Epidermal melanocyte (primary cell): ENCODE measurements at regions not wholly inside any gene's neighbourhood (a gene's known extent, or its start where the extent isn't known, plus 50 kb on each side); places are given as distances from the start of the nearest gene placed in this dataset.

Experiments used
- DNase-seq: peaks from one replicate; pipeline ENCODE4 v3.0.0; 2011; ENCODE audit warnings: low spot score; ENCODE audit not compliant: insufficient read length

DNA sequence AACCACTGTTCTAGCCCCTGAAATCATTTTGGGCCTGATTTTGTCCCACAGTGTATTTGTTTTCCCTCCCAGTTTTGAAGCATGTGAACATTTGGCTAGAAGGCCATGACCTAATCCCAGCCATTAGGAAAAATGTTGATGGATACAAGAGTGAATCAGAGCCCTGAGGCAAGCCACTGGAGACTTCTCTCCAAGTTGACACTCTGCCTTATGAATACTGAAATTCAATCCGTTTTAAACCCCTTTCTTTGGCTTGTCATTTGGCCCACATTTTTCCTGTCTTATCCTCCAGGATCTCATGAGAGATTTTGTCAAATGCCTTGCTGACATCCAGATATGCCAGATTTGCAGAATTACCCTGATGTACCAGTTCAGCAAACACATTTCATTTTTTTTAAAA lies 158.8 kb downstream of the FAT3 start:
- no peak for DNase-seq

DNA sequence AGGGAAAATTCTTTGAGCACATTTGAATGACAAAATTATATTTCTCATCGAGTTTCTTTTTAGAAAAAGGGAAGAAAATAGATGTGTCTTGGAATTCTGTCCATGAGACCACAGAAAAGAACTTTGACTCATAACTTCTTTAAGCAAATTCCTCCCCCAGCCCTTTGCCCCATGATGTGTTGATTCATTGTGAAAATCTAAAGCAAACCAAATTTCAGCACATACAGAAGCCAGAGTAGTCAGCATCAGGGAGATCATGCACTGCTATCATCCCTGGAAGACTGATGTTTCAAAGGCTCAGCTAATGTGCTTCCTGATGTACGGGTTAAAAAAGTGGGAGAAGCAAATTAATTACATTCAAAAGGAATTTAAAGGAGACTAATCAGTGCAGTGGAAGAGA lies 159.7 kb downstream of the FAT3 start:
- no peak for DNase-seq

DNA sequence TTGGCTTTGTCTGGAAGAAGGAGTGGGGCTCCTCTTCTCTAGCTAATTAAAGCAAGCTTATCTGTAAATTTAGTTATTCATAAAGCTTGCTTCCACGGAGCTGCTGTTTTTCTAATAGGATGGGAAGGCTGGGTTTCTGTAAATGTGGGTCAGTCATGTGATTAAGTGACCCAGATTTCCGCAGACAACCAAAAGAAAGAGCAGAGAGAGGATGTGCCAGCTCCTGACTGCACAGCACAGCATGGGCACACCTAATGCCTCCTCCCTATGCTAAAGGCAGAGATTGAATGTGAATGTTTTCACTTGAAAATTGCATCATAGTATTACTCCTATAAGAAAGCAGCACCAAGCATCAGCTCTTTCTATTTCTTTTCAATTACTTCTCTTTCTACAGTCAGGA lies 160.2 kb downstream of the FAT3 start:
- DNase-seq: no peak

DNA sequence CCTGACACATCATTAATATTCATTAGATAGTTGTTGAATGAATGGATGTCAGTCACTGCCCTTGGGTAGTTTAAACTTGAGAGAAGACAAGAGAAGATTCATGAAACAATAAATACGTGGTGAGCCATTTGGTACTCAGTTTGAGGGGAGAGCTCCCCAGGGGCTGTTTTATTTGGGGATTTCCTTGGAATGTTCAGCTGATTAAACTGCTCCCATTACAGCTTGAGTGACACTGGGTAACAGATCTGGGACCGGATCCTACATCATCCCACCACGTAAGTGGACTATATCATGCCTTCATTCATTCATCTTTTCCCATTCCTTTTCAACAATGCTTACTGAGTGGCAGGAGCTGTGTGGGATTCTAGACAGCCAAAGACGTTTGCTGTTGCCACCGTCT lies 162.0 kb downstream of the FAT3 start:
- no peak for DNase-seq

DNA sequence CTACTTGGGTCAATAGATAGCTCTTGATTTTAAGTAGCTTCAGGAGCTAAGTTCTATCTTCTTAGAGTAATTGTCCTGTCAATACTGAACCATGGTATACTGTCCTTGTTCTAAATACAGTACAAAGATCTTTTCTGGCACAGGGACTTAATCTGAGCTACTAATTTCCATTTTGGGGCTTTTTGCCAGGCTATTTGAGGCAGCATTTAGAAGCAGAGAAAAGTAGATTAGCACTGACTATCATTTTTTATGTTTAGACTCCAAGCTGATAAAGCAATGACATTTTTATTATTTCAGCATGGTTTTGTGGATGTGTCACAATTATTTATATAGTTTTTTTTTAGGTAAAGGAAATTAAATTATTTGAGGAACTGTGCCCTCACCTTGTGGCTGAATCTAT lies 163.2 kb downstream of the FAT3 start:
- DNase-seq: no peak

DNA sequence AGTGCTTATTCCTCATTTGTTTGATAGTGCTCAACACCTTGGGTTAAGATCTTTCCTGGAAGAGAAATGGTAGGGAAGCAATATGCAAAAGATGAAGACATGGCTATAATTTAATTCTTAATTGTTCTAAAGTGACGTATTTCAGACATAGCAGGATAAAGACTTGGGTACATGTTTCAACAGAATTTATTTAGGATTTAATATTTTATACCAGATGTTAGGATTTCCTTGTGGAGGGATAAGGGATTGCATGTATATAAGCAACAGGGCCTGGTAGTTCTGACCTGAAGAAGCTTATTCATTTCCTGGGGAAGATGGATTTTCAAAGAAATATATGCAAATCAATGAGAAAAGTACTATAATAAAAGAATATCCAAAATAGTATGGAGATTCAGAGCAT lies 163.8 kb downstream of the FAT3 start:
- DNase-seq: no peak

DNA sequence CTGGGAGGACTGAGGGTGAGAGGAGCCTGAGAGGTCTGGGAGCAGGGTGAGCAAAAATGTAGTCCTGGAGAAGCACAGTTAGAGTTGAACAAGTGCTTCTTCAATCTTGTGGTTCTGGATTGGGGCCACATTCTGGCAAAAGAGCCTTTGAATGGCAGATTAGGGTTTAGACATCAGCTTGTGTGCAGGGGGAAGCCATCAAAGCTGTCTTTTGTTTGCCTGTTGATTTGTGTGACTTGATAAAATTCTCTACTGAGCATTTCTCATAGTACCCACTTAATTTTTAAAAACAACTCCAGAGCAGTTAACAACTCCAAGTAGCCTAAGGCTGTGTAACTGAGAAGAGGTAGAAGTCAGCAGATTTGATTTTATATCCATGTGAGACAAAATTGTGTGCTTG lies 166.2 kb downstream of the FAT3 start:
- DNase-seq: no peak

DNA sequence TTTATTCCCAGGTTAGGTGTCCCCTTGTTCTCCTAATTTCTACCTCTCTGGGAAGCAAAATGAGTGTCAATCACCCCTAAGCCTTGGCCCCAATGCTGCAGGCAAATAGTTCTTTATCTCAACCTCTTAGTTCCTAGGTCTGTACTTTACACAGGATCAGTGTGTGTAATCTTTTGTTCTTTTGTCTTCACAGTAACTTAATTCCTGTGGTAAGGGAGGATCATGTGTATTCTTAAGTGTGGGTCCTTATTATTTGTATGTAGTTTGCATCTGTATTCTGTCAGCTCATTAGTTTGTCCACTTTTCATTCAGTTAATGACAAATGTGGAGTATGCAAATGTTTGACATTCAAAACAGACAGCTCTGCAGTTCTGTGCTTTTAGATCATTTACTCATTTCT lies 166.7 kb downstream of the FAT3 start:
- no peak for DNase-seq

DNA sequence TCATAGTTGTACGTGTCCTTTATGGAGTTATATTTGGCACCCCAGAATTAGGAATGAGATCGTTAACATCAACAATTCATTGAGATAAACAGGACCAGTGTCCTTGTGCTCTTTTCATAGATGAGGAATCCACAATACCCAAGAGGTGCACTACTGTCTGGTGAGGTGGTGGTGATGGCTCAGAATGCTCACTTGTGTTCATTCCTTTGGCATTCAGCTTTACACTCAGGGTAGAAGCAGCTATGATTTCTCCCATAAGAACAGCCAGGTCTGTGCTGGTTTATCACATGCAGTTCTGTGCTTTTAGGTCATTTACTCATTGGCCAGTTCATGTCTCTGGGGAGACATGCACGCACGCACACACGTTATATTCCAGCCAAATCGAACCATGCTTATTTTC lies 167.2 kb downstream of the FAT3 start:
- DNase-seq: no peak

DNA sequence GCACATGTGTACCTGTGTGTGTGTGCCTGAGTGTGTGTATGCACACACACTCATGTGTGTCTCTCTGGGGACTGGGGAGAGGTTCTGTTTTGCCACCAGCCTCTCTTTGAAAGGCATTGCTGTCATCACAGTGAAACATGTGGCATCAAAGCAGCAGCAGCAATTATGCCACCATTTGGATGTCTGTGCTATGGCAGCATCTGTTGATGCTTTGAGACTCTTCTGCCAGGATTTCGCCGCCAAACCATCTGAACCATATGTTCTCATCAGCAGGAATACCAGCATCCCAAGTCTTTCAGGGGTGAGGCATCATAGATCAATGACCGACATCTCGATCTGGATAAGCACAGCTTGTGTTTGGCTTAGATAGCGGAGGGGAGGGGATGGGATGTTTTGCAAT lies 168.6 kb downstream of the FAT3 start:
- DNase-seq: no peak

DNA sequence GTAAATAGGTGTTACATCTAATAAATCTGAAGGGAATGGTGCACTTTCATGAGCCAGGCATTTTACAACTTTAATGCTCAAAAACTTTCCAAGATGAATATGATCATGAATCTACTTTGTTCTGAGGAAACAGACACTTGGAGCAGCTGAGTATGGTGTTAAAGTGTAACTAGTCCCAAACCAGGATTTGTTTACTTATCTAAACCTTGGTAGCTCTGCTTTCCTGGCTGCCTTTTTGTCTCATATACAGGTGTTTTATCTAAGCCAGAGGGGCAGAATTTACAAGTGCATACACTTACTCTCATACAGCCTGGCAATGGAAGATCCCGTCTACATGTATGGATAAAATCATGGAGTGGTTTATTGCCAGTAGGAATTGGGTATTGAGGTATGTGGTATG lies 171.5 kb downstream of the FAT3 start:
- DNase-seq: no peak

DNA sequence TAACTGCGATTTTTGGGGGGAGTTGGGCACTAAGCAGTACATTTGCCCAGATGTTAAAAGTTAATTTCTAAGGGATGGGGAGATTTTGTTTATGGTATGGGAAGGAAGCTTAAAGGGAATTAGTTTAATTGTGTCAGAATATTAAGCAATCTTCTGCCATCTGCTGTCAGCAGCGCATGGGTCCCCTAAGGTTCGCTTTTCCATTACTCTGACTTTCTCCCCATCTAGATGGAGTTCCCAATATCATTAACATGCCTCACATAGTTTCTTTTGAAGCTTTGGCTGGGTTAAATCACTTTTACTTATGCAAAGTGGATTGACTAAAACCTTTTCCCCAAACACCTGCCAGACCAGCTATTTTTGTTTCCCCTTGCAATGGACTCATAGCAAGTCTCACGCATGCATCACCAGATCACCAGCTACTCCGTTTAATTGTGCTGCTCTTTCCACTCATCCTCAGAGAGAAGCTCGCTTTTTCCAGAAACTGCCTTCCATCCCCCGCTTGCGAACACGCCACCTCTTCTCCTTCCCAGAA lies 172.7 kb downstream of the FAT3 start:
- no peak for DNase-seq

DNA sequence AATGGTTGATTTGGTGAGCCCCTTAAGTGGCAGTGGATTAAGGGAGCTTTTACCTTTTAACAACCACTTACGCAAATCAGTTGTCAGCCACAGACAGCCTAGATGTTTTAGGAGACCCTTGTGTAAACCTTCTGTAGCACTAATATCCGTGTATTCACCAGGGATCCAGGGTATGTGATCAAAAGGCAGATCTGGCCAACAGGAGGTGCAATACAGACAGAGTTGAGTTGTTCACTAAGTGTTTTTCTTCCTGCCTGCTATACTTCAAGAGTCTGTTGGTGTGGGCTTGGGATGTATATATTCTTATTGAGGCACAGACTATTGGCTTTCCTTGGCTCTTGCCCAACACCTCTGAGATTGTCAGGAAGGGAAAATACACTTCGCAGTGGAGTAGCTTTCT lies 175.1 kb downstream of the FAT3 start:
- DNase-seq: no peak

DNA sequence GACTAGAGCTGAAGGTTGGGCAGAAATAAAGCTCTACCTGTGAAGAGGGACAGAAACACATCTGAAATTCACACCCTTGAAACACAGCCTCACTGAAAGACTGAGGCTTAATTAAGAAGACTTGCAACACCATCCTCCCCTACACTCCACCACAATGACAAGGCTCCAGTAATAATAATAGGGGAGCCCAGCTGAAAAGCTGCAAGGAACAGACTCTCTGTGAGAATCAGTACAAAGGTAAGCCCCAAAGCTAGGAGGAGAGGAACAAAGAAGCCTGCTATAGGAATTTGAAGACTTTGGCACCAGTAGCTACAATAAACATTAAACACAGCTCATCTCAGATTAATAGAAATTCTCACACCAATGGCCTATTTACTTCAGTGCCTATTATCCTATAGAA lies 176.9 kb downstream of the FAT3 start:
- no peak for DNase-seq

DNA sequence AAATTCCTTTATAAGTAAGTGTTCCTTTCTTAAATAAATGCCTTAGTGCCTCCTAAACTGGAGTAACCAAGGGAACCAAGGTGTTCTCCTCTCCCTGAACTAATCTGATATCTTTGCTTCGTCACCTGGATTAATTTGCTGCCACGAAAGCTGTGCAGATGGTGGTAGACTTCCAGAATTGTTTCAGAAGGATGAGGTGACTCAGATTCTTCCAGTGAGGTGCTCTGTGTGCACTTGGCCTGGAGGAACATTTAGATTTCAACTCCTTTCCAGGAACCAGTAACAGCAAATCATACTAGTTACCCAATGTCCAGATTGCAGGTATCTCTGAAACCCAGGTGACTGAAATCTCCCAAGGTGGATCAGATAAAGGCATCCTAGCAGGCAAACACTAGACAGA lies 181.9 kb downstream of the FAT3 start:
- DNase-seq: no peak

DNA sequence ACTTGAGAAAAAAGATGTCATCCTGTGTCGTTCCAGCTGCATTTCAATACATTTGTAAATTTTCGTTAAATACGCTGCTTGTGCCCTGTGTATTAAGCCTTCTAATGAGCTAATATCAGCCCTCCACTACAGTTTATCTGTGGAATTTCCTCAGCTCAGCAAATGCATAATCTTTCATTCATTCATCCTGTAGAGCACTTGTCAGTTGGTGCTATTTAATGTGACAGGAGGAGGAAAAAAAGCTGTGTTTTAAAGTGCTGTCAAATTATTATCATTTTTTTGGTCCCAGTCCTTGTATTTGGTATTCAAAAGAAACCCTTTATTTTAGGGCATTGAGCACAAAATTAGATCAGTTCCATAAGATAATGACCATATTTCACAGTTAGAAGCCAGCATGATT lies 184.7 kb downstream of the FAT3 start:
- no peak for DNase-seq

DNA sequence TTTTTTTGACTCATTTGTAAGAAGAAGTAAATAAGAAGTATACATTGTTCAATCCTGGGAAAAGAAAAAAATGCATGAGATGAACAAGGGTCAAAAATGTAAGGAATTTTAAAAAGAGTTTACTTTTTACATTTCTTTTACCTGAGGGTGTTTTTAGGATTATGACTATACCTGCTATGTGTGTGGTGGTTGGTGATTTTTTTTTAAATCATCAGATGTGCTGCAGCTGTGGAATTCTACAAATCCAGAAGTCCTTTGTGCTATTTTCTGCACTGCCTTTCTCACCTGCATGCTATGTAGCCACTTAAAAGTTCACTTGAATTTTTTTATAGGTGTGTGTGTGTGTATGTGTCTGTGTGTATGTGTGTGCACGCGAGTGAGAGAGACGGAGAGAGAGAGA lies 185.3 kb downstream of the FAT3 start:
- DNase-seq: no peak

DNA sequence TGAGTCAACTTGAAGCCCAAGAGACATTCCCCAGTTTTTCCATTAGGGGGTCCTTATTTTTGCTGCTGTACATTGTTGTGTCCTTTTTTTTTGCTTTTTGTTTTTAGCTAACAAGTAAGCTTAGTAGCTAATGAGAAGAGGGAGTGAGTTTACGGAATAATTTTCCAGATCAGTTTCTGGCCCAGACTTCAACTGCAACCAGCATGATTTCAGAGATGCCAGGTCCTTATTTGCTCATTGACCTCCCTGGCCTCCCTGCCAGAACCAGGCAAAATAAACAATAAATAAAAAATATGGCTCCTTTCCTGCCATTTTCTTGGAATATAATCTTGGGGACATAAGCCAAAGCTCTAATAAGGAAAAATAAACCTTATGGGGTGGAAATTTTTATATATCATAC lies 185.9 kb downstream of the FAT3 start:
- DNase-seq: no peak

DNA sequence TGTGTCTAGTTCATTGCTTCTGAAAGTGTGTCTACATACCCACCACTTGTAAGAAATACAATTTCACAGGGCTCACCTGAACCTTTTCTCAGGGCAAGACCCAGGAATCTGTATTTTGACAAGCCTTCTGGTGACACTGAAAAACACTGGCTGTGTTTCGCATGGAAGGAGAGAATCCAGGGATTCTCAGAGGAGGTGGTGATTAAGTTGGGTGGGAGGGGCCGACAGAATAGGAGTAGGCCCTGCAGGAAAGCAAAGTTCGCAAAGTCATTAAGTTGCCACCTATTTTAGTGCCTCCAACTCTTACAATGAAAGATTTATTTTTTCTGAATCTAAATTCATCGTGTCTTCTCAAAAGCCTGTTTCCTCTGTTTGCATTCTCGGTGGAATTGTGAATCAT lies 186.8 kb downstream of the FAT3 start:
- DNase-seq: no peak

DNA sequence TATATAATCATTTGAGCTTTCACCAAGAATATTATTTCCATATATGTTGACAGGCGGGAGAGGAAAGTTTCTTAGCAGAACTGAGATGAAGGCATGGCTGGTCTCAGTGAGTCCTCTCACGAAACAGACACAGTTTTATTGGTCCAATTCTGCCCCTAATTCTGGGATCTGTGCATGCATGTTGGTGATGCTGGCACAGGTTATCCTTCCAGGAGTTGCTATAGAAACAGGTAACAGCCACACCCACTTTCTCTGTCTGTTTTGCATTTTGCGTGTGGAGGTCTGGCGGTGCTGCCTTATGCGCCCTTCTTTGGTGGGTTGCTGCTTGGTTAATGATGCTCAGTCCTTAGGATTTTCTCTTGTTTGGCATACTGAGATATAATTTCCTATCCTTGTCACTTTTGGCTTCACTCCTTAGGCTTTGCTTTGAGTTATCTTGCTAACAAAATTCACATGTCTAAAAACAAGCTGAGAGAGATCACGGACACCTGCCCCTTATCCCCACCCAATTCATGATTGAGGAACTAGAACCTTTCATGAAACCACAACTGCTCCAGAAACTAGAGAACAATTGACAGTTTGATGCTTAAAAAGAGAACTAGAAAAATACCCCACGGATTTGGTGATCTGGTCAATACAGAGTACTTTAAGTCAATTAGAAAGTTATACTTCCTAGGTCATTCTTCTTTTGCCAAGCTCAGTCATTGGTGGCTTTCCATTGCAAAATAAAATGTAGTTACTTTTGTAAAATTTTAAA lies 189.3 kb downstream of the FAT3 start:
- no peak for DNase-seq

DNA sequence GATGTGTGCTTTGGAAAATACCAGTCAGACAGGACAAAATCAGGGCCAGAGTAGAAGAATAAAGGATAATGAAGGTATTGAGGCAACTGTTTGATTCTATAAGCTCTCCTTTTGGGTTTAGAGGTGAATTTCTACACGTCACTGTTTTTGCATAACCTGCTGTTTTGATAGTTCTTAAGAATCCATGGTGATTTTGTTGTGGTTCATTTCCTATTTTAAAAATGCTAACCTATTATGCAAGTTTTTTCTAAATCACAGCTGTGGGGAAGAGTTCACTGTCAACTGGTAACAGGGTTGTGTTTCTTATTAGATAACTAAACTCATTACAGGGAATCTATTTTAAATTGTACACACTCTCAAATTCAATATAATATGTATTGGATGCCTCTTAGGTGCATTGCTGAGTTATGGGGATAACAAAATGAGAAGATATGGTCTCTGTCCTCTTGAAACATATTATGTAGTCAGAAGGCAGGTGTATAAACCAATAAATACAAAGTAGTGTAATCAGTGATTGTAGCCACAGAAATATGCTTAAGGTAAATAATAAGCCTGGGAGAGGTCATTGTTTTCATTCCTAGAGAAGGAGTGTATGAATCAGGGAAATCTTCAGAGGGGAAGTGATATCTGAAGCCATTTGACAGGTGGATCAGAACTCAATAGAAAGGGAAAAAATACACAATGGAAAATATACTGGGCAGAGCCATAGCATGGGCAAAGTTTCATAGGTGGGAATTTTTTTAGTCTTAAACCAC lies 192.5 kb downstream of the FAT3 start:
- no peak for DNase-seq

DNA sequence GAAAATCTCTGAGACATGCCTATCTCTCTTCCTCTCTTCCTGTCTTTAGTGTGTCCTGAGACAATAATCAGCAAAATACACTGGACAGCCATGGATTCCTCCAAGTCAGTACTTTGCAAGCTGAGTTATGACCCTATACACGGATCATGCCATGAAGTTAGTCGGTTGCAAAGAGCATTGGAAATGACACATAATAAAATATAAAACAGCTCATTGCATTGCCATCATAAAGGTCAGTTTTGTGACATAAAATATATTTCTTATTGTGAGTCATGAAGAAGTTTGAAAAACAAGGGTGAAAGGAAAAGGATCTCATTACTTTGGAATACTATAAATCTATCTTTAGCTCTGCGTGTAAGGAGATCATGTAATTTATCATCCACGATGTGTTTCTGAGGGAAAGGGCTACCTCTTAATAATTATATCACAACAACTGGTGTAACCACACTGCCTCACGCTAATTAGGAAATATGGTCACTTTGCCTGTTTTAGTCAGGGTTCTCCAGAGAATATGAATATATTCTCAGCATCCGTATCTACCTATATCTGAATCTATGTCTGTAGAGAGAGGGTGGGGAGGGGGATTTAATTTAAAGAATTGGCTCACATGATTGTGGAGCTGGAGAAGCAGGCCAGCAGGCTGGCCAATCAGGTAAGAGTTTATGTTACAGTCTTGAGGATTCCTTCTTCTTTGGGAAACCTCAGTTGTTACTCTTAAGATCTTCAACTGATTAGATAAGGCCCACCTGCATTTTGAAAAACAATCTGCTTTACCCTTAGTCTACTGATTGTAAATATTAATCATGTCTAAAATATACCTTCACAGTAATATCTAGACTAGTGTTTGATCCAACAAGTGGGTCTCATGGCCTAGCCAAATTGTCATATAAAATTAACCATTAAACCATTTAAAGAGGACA lies 198.8 kb downstream of the FAT3 start:
- no peak for DNase-seq
